Gastrocnemius medialis (tissue), 4 donors: ENCODE measurements at regions not wholly inside any gene's neighbourhood (a gene's known extent, or its start where the extent isn't known, plus 50 kb on each side); places are given as distances from the start of the nearest gene placed in this dataset.

Source experiments
- CTCF ChIP-seq, 5 experiments: fragments of 450-650 bp in 3 of 5; fragments of 200-600 bp in 2 of 5; sonication (generic) in 2 of 5; IDR thresholded peaks in 4 of 5; conservative IDR thresholded peaks in 1 of 5; 1 replicate in 4 of 5; 2 replicates in 1 of 5; pipeline ENCODE4 v1.5.1; 2016 to 2019; ENCODE audit warnings: antibody characterized with exemption in 5 of 5, mild to moderate bottlenecking in 3 of 5, moderate library complexity in 3 of 5
- POLR2A ChIP-seq, 2 donors: fragments of 450-650 bp; IDR thresholded peaks; one replicate each; pipeline ENCODE4 v1.6.1; 2017; ENCODE audit warnings: antibody characterized with exemption in 2 of 2, mild to moderate bottlenecking in 2 of 2, moderate library complexity in 2 of 2

- no peak for TF ChIP-seq CTCF (IDR thresholded peaks at IDR 0.05 in 4 of 5, conservative IDR thresholded peaks at IDR 0.05 in 1 of 5)
- no peak for TF ChIP-seq POLR2A (IDR thresholded peaks at IDR 0.05)
These were observed 162.8 kb downstream of the PPP1R2C start for GRCh38 chrX:42615161-42615563.
